ENCODE measurements at regions not wholly inside any gene's neighbourhood (a gene's known extent, or its start where the extent isn't known, plus 50 kb on each side); places are given as distances from the start of the nearest gene placed in this dataset.
"Not testable (repeated sequence)": the region's sequence is repeated elsewhere in the genome, so short reads cannot be mapped to it uniquely, and the experiment has no call there.

GRCh38 chr22:47411006-47411405, 648.6 kb downstream of the TBC1D22A start:
- no peak overlapping the region for H3K4me3 ChIP-seq (ENCODE audit: low read depth, low read length)
- no peak for DNase-seq (ENCODE audit: low read depth)
- TF ChIP-seq CTCF (IDR thresholded peaks at IDR 0.05; ENCODE audit: low read depth, low read length, missing control alignments): no peak

GRCh38 chr22:47409539-47410275, 647.3 kb downstream of the TBC1D22A start:
- no peak overlapping the region for H3K4me3 ChIP-seq (ENCODE audit: low read depth, low read length)
- TF ChIP-seq CTCF (IDR thresholded peaks at IDR 0.05; ENCODE audit: low read depth, low read length, missing control alignments): no peak
- no peak for DNase-seq (ENCODE audit: low read depth)

GRCh38 chr22:47408409-47408808, 646.0 kb downstream of the TBC1D22A start:
- DNase-seq (ENCODE audit: low read depth): no peak
- H3K4me3 ChIP-seq (ENCODE audit: low read depth, low read length): no peak overlapping the region
- TF ChIP-seq CTCF (IDR thresholded peaks at IDR 0.05; ENCODE audit: low read depth, low read length, missing control alignments): peak; percentile 32

GRCh38 chr22:47407461-47408025, 645.1 kb downstream of the TBC1D22A start:
- no peak for DNase-seq (ENCODE audit: low read depth)
- H3K4me3 ChIP-seq (ENCODE audit: low read depth, low read length): no peak overlapping the region
- no peak for TF ChIP-seq CTCF (IDR thresholded peaks at IDR 0.05; ENCODE audit: low read depth, low read length, missing control alignments)

GRCh38 chr22:47406896-47407295, 644.4 kb downstream of the TBC1D22A start:
- H3K4me3 ChIP-seq (ENCODE audit: low read depth, low read length): no peak overlapping the region
- no peak for DNase-seq (ENCODE audit: low read depth)
- TF ChIP-seq CTCF (IDR thresholded peaks at IDR 0.05; ENCODE audit: low read depth, low read length, missing control alignments): no peak

- no peak for TF ChIP-seq CTCF (IDR thresholded peaks at IDR 0.05; ENCODE audit: low read depth, low read length, missing control alignments)
- no peak overlapping the region for H3K4me3 ChIP-seq (ENCODE audit: low read depth, low read length)
- DNase-seq (ENCODE audit: low read depth): no peak
These were observed 643.9 kb downstream of the TBC1D22A start for GRCh38 chr22:47406180-47406834.

- H3K4me3 ChIP-seq (ENCODE audit: low read depth, low read length); DNase-seq (ENCODE audit: low read depth): not testable (repeated sequence)
These were observed 642.8 kb downstream of the TBC1D22A start for GRCh38 chr22:47405222-47405621.
